A549 (cell line): ENCODE measurements at regions not wholly inside any gene's neighbourhood (a gene's known extent, or its start where the extent isn't known, plus 50 kb on each side); places are given as distances from the start of the nearest gene placed in this dataset.

Experiments
- ATAC-seq, 2 experiments: fragments of 200-7000 bp in 1 of 2; fragments of >200 bp in 1 of 2; cut with Nextera tagmentation in 1 of 2; cut with Tn5 transposase in 1 of 2; 3 replicates each; pipeline versions ENCODE4 v1.8.0 to v1.9.1; 2018 to 2020; ENCODE audit warnings: mild to moderate bottlenecking in 1 of 2, moderate library complexity in 1 of 2
- CTCF ChIA-PET: fragments of 300-600 bp; sonication (Branson Sonifier 250); formaldehyde crosslinking; extraction: SDS; loops from one replicate; lab custom pipeline; 2021; ENCODE audit warnings: antibody characterized with exemption, inconsistent platforms; lab: Yijun Ruan, JAX
- POLR2A ChIA-PET: fragments of 350-600 bp; formaldehyde crosslinking; extraction: SDS; loops from one replicate; lab custom pipeline; 2021; ENCODE audit warnings: antibody characterized with exemption, inconsistent platforms; lab: Yijun Ruan, JAX
- DNase-seq, 2 experiments: peaks; one replicate each; pipeline versions ENCODE4 v3.0.0 to v3.0.0-alpha.2; 2011 to 2016; ENCODE audit warnings: low read depth in 1 of 2, low spot score in 1 of 2
- FAIRE-seq: peaks from 2 replicates; lab custom pipeline; 2011; peaks lifted over from hg19 to GRCh38; lab: Jason Lieb, UNC
- H3K27ac ChIP-seq, 2 experiments: fragments of >200 bp; sonication (Bioruptor Twin); formaldehyde crosslinking; 3 replicates each; pipeline ENCODE4 v1.5.1; 2016 to 2017
- H3K4me1 ChIP-seq: fragments of >200 bp; sonication (Bioruptor Twin); formaldehyde crosslinking; 3 replicates; pipeline ENCODE4 v1.6.1; 2016
- H3K4me2 ChIP-seq: fragments of >200 bp; sonication (Bioruptor Twin); formaldehyde crosslinking; 3 replicates; pipeline ENCODE4 v1.6.1; 2016
- H3K4me3 ChIP-seq: fragments of >200 bp; sonication (Bioruptor Twin); formaldehyde crosslinking; 3 replicates; pipeline ENCODE4 v1.5.1; 2016
- H3K9me3 ChIP-seq: fragments of >200 bp; sonication (Bioruptor Twin); formaldehyde crosslinking; 3 replicates; pipeline ENCODE4 v1.6.1; 2016
- CBX8 ChIP-seq: fragments of 200-600 bp; sonication (generic); IDR thresholded peaks from 2 replicates; pipeline ENCODE4 v1.6.1; 2016
- CEBPB ChIP-seq, 2 experiments: fragments of >200 bp in 1 of 2; sonication (Bioruptor Twin) in 1 of 2; formaldehyde crosslinking in 1 of 2; IDR thresholded peaks; 2 replicates each; pipeline ENCODE4 v1.6.1; 2012 to 2016
- EHMT2 ChIP-seq: fragments of 200-600 bp; sonication (generic); IDR thresholded peaks from 2 replicates; pipeline ENCODE4 v1.6.1; 2016; ENCODE audit warnings: antibody characterized with exemption, low read depth, mild to moderate bottlenecking, moderate library complexity
- FOSL2 ChIP-seq, 2 experiments: fragments of 450-650 bp in 1 of 2; fragments of >200 bp in 1 of 2; sonication (Bioruptor Twin) in 1 of 2; formaldehyde crosslinking; IDR thresholded peaks; 2 replicates each; pipeline versions ENCODE4 v1.5.0 to v1.6.1; 2016 to 2020; ENCODE audit warnings: mild to moderate bottlenecking in 1 of 2, moderate library complexity in 1 of 2
- GATA3 ChIP-seq: IDR thresholded peaks from 2 replicates; pipeline ENCODE4 v1.6.1; 2012; ENCODE audit warnings: borderline replicate concordance
- HDAC2 ChIP-seq: fragments of 200-600 bp; sonication (generic); IDR thresholded peaks from 2 replicates; pipeline ENCODE4 v1.6.1; 2016
- HOXA7 ChIP-seq: fragments of 250-450 bp; sonication (Bioruptor Pico); IDR thresholded peaks from 2 replicates; pipeline ENCODE4 v1.5.0; 2020; ENCODE audit warnings: mild to moderate bottlenecking, moderate library complexity
- JUNB ChIP-seq: fragments of >200 bp; sonication (Bioruptor Twin); formaldehyde crosslinking; IDR thresholded peaks from 2 replicates; pipeline ENCODE4 v1.6.1; 2016
- NR3C1 ChIP-seq: fragments of >200 bp; sonication (Bioruptor Twin); formaldehyde crosslinking; IDR thresholded peaks from 3 replicates; pipeline ENCODE4 v1.6.1; 2017
- POLR2A ChIP-seq: IDR thresholded peaks from 2 replicates; pipeline ENCODE4 v1.6.1; 2012; ENCODE audit warnings: mild to moderate bottlenecking, low read length
- RARB ChIP-seq: fragments of 250-450 bp; sonication (Bioruptor Pico); IDR thresholded peaks from 2 replicates; pipeline ENCODE4 v1.8.0; 2021; ENCODE audit warnings: mild to moderate bottlenecking, moderate library complexity
- RCOR1 ChIP-seq: fragments of 150-350 bp; IDR thresholded peaks from 2 replicates; pipeline ENCODE4 v1.6.1; 2014; ENCODE audit warnings: antibody characterized with exemption, low read length, low read depth
- SMC3 ChIP-seq: fragments of >200 bp; sonication (Bioruptor Twin); formaldehyde crosslinking; IDR thresholded peaks from 3 replicates; pipeline ENCODE4 v1.6.1; 2018; ENCODE audit warnings: inconsistent platforms
- SREBF2 ChIP-seq: fragments of 450-650 bp; IDR thresholded peaks from 2 replicates; pipeline ENCODE4 v1.6.1; 2014; ENCODE audit warnings: mild to moderate bottlenecking, moderate library complexity
- TP53 ChIP-seq: fragments of 250-450 bp; sonication (Bioruptor Pico); IDR thresholded peaks from 2 replicates; pipeline ENCODE4 v1.5.0; 2021; ENCODE audit warnings: mild to moderate bottlenecking, moderate library complexity
- ZC3H11A ChIP-seq: fragments of 450-650 bp; IDR thresholded peaks from 2 replicates; pipeline ENCODE4 v1.6.1; 2014; ENCODE audit warnings: antibody characterized with exemption, mild to moderate bottlenecking
- ZNF302 ChIP-seq: fragments of 250-450 bp; sonication (Bioruptor Pico); IDR thresholded peaks from 2 replicates; pipeline ENCODE4 v1.9.0; 2021; ENCODE audit warnings: inconsistent platforms, mild to moderate bottlenecking, moderate library complexity
- ZSCAN20 ChIP-seq: fragments of 250-450 bp; sonication (Bioruptor Pico); IDR thresholded peaks from 2 replicates; pipeline ENCODE4 v1.8.0; 2022; ENCODE audit warnings: mild to moderate bottlenecking, moderate library complexity
- WGBS: methylation state at CpG from one replicate; pipeline ENCODE4 v1.1.6; 2017; ENCODE audit errors: missing lambda C conversion rate; 5-methylcytosine and 5-hydroxymethylcytosine counted together
- TF ChIP-seq, protein P1 (sequence below): fragments of 450-650 bp; IDR thresholded peaks from 2 replicates; pipeline ENCODE4 v1.6.1; 2014; ENCODE audit warnings: antibody characterized with exemption
- TF ChIP-seq, protein P2 (sequence below): IDR thresholded peaks from 2 replicates; pipeline ENCODE4 v1.6.1; 2012; ENCODE audit warnings: low read depth, borderline replicate concordance
- TF ChIP-seq, protein P3 (sequence below): fragments of 200-600 bp; sonication (generic); IDR thresholded peaks from 2 replicates; pipeline ENCODE4 v1.6.1; 2016; ENCODE audit warnings: antibody characterized with exemption, mild to moderate bottlenecking, moderate library complexity
- TF ChIP-seq, protein P4 (sequence below): fragments of >200 bp; sonication (Bioruptor Twin); formaldehyde crosslinking; IDR thresholded peaks from 3 replicates; pipeline ENCODE4 v1.5.1; 2016

DNA sequence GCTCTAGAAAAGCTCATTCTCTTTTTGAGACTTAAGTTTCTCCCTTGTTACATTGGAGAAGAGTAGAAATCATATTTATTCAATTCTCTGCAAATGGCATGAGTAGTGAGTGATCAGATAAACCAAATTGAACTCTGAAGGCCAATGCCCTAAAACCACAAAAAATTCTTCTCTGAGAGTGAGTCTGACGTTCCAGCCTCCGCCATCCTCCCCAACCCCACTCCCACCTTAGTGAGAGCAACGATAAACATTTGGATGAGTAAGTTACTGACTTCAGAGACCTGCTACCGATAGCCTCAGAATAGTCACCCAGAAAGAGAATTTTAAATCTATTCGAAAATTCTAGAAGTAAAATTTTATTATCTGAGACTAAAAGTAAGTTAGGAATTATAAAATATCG is 94.6 kb downstream of the TFAP2A start (continued):
- TF ChIP-seq, protein P1, sequence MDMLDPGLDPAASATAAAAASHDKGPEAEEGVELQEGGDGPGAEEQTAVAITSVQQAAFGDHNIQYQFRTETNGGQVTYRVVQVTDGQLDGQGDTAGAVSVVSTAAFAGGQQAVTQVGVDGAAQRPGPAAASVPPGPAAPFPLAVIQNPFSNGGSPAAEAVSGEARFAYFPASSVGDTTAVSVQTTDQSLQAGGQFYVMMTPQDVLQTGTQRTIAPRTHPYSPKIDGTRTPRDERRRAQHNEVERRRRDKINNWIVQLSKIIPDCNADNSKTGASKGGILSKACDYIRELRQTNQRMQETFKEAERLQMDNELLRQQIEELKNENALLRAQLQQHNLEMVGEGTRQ = no peak
- no peak for TF ChIP-seq TP53 (CRISPR knock-in tag)
- TF ChIP-seq EHMT2 = no peak
- no peak for TF ChIP-seq SMC3
- TF ChIP-seq CBX8 = no peak
- TF ChIP-seq, protein P2, sequence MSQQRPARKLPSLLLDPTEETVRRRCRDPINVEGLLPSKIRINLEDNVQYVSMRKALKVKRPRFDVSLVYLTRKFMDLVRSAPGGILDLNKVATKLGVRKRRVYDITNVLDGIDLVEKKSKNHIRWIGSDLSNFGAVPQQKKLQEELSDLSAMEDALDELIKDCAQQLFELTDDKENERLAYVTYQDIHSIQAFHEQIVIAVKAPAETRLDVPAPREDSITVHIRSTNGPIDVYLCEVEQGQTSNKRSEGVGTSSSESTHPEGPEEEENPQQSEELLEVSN = no peak
- no peak for TF ChIP-seq RCOR1
- TF ChIP-seq, all 56 proteins: peak for 0

DNA sequence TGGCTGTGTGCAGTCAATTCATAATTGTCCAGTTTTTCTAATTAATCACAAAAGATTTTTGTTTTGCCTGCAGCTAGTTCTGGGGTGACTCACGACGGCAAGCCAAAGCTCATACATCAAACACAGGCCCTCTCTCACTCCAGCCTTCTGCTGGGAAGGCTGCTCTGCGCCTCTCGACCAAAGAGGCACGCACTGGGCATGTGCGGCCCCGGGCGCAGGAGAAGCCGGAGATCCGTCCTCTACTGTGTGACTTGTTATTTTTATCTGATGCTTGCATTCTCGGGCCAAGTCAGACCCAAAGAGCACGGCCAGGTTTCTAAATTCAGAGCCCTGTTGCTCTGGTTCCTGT is 98.5 kb downstream of the TFAP2A start:
- no peak for DNase-seq
- H3K9me3 ChIP-seq = no peaks in the 10 kb centered on the region
- TF ChIP-seq NR3C1 = no peak
- TF ChIP-seq ZSCAN20 (CRISPR knock-in tag) = no peak
- no peak for TF ChIP-seq ZNF302 (CRISPR knock-in tag)
- TF ChIP-seq, protein P1 = no peak
- TF ChIP-seq, protein P3, sequence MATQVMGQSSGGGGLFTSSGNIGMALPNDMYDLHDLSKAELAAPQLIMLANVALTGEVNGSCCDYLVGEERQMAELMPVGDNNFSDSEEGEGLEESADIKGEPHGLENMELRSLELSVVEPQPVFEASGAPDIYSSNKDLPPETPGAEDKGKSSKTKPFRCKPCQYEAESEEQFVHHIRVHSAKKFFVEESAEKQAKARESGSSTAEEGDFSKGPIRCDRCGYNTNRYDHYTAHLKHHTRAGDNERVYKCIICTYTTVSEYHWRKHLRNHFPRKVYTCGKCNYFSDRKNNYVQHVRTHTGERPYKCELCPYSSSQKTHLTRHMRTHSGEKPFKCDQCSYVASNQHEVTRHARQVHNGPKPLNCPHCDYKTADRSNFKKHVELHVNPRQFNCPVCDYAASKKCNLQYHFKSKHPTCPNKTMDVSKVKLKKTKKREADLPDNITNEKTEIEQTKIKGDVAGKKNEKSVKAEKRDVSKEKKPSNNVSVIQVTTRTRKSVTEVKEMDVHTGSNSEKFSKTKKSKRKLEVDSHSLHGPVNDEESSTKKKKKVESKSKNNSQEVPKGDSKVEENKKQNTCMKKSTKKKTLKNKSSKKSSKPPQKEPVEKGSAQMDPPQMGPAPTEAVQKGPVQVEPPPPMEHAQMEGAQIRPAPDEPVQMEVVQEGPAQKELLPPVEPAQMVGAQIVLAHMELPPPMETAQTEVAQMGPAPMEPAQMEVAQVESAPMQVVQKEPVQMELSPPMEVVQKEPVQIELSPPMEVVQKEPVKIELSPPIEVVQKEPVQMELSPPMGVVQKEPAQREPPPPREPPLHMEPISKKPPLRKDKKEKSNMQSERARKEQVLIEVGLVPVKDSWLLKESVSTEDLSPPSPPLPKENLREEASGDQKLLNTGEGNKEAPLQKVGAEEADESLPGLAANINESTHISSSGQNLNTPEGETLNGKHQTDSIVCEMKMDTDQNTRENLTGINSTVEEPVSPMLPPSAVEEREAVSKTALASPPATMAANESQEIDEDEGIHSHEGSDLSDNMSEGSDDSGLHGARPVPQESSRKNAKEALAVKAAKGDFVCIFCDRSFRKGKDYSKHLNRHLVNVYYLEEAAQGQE = no peak
- TF ChIP-seq CEBPB (IDR thresholded peaks at IDR 0.05) = no peak
- TF ChIP-seq, protein P4, sequence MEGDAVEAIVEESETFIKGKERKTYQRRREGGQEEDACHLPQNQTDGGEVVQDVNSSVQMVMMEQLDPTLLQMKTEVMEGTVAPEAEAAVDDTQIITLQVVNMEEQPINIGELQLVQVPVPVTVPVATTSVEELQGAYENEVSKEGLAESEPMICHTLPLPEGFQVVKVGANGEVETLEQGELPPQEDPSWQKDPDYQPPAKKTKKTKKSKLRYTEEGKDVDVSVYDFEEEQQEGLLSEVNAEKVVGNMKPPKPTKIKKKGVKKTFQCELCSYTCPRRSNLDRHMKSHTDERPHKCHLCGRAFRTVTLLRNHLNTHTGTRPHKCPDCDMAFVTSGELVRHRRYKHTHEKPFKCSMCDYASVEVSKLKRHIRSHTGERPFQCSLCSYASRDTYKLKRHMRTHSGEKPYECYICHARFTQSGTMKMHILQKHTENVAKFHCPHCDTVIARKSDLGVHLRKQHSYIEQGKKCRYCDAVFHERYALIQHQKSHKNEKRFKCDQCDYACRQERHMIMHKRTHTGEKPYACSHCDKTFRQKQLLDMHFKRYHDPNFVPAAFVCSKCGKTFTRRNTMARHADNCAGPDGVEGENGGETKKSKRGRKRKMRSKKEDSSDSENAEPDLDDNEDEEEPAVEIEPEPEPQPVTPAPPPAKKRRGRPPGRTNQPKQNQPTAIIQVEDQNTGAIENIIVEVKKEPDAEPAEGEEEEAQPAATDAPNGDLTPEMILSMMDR = no peak
- no peak for TF ChIP-seq FOSL2 (IDR thresholded peaks at IDR 0.05)
- TF ChIP-seq FOSL2 (CRISPR knock-in tag; IDR thresholded peaks at IDR 0.05) = no peak
- no peak for TF ChIP-seq ZC3H11A
- TF ChIP-seq SREBF2 = no peak
- no peak for TF ChIP-seq GATA3
- TF ChIP-seq HDAC2 = no peak
- no peak for TF ChIP-seq HOXA7 (CRISPR knock-in tag)
- TF ChIP-seq POLR2A = no peak
- no peak for TF ChIP-seq RARB
- no peak for TF ChIP-seq JUNB
- H3K4me1 ChIP-seq = peaks cover 12% of the 10 kb centered on the region; the same call in 2 of the 3 replicates
- peak in 1 of 2 experiments; percentile 42; a peak in 1 of 6 replicates for ATAC-seq
- FAIRE-seq = no peak
- no peak overlapping the region for H3K4me3 ChIP-seq
- CTCF ChIA-PET = interaction anchor here (0.7 kb wide), 1 partner anchor 1573 kb away, joined by 3 read pairs; no protein-coding TSS in a partner anchor
- POLR2A ChIA-PET = no interaction called here
- no peak overlapping the region for H3K4me2 ChIP-seq
- WGBS = 90% methylated on average over 12 of the region's 12 CpGs
- H3K27ac ChIP-seq = no peak overlapping the region; a peak in 1 of 6 replicates
